Heart right ventricle (tissue), 16 donors: ENCODE measurements at regions not wholly inside any gene's neighbourhood (a gene's known extent, or its start where the extent isn't known, plus 50 kb on each side); places are given as distances from the start of the nearest gene placed in this dataset.
A peak's percentile ranks its signal among the peaks of the same experiment; 100 is the strongest.

Experiments used
- ATAC-seq, 8 donors: fragments of 200-7000 bp; cut with Tn5 transposase; one replicate each; pipeline ENCODE4 v1.9.1; 2020; ENCODE audit warnings: mild to moderate bottlenecking in 8 of 8, moderate library complexity in 8 of 8, moderate number of reproducible peaks in 1 of 8
- DNase-seq, 2 donors: peaks; one replicate each; pipeline ENCODE4 v3.0.0-alpha.2; 2020
- H3K27ac ChIP-seq, 10 donors: fragments of 200-600 bp; sonication (generic) in 2 of 10; one replicate each; pipeline versions ENCODE4 v1.5.0 to v1.8.0; 2020 to 2022; ENCODE audit warnings: mild to moderate bottlenecking in 3 of 10
- H3K27me3 ChIP-seq, 7 donors: fragments of 200-600 bp; one replicate each; pipeline ENCODE4 v1.8.0; 2021 to 2022; ENCODE audit warnings: mild to moderate bottlenecking in 2 of 7
- H3K36me3 ChIP-seq, 9 donors: fragments of 200-600 bp; sonication (generic) in 1 of 9; one replicate each; pipeline versions ENCODE4 v1.5.0 to v1.8.0; 2020 to 2022; ENCODE audit warnings: mild to moderate bottlenecking in 2 of 9
- H3K4me1 ChIP-seq, 9 donors: fragments of 200-600 bp; sonication (generic) in 1 of 9; one replicate each; pipeline versions ENCODE4 v1.5.0 to v1.8.0; 2020 to 2022; ENCODE audit warnings: mild to moderate bottlenecking in 4 of 9
- H3K4me3 ChIP-seq, 10 donors: fragments of 200-600 bp; sonication (generic) in 2 of 10; one replicate each; pipeline versions ENCODE4 v1.5.0 to v1.8.0; 2020 to 2022; ENCODE audit warnings: mild to moderate bottlenecking in 7 of 10, moderate library complexity in 2 of 10
- H3K9me3 ChIP-seq, 11 donors: fragments of 200-600 bp in 10 of 11; sonication (generic) in 2 of 11; one replicate each; pipeline versions ENCODE4 v1.5.0 to v1.8.0; 2013 to 2022; ENCODE audit warnings: mild to moderate bottlenecking in 2 of 11, control low read depth in 1 of 11, moderate library complexity in 1 of 11
- CTCF ChIP-seq, 9 donors: fragments of 200-600 bp; sonication (generic) in 2 of 9; IDR thresholded peaks; one replicate each; pipeline versions ENCODE4 v1.5.0 to v1.8.0; 2021 to 2022; ENCODE audit warnings: antibody characterized with exemption in 9 of 9, mild to moderate bottlenecking in 5 of 9, moderate library complexity in 1 of 9
- WGBS, 2 donors: extraction: QIAGEN DNeasy Blood & Tissue Kit; methylation state at CpG; one replicate each; pipeline ENCODE4 v1.1.7; 2013; ENCODE audit warnings: inconsistent platforms in 1 of 2; 5-methylcytosine and 5-hydroxymethylcytosine counted together
- intact Hi-C, 10 donors: fragments of 100-400 bp; cut with DNase I; formaldehyde crosslinking; loops; one replicate each; pipeline versions ENCODE4 v1.11.1 to v1.14.2; 2022
- donor health status: Arrhythmogenic right ventricular cardiomyopathy.
- donor health status: ischemic (EF 13 %, LVEDD 7.1; RV severe dilation, severe dysfunction).
- donor health status: healthy with polysubstance abuse.
- donor health status: DM: no; HTN: yes; CAD: no.
- donor health status: DM: no; HTN: no; CAD: no.
- donor health status: ischemic (EF 25% LVEDD 6.9; RV normal size, moderate dysfunction).
- donor health status: ischemic (EF 25% LVEDD 5.7; RV mildly dilated, moderate dysfunction).
- donor health status: healthy.
- donor health status: DM: yes; HTN: yes; CAD: no.
- donor health status: Ischemic cardiomyopathy.
- donor health status: ischemic (EF 35%, LVEDD 5.7; RV mildly dilated, moderate dysfunction).
- donor health status: nonischemic (EF 11% LVEDD 7.7; RV severe dilation, severe dysfunction).
- donor health status: DM: yes; HTN: yes; CAD: no.
- donor health status: PGD.
- donor health status: ischemic (EF 29% LVEDD 5.4; RV normal size, mild dysfunction).
- donor health status: nonischemic (EF 23%, LVEDD 6.1; RV moderate dilation, normal function).

GRCh38 chr16:22674832-22675191, 139.2 kb upstream of the HS3ST2 start:
- intact Hi-C loops = loop anchor here in 5 of 10 donors (5.0 to 10.0 kb wide), 4 partner anchors 1370 to 1520 kb away; partner anchors contain the start of genes LDAF1 (in 3 of the 5) and DNAH3 (in 2 of the 5)
- H3K27ac ChIP-seq = no peak overlapping the region
- H3K9me3 ChIP-seq = peaks cover 0 to 4% (median 0%) of the 10 kb centered on the region in 11 donors
- peaks cover 0 to 33% (median 6%) of the 10 kb centered on the region in 9 donors for H3K4me1 ChIP-seq
- WGBS, 2 donors = 77 to 84% methylated on average over 3 of the region's 3 CpGs
- ATAC-seq (no peak), DNase-seq (no peak)
- H3K36me3 ChIP-seq = no peaks in the 10 kb centered on the region
- H3K27me3 ChIP-seq = peaks cover 0 to 18% (median 8%) of the 10 kb centered on the region in 7 donors
- H3K4me3 ChIP-seq = no peak overlapping the region
- no peak for TF ChIP-seq CTCF (IDR thresholded peaks at IDR 0.05)

GRCh38 chr16:22675745-22676540, 138.0 kb upstream of the HS3ST2 start:
- 73 to 81% methylated on average over 4 of the region's 4 CpGs for WGBS, 2 donors
- intact Hi-C loops = loop anchor here in 5 of 10 donors (5.0 to 10.0 kb wide), 4 partner anchors 1371 to 1521 kb away; partner anchors contain the start of genes LDAF1 (in 3 of the 5) and DNAH3 (in 2 of the 5)

GRCh38 chr16:22677024-22677830, 136.7 kb upstream of the HS3ST2 start:
- Histone ChIP-seq H3K4me1 (peaks cover 0 to 23% (median 6%) of the 10 kb centered on the region in 9 donors), H3K27ac (no peak overlapping the region), H3K9me3 (peaks cover 0 to 4% (median 0%) of the 10 kb centered on the region in 11 donors), H3K36me3 (no peaks in the 10 kb centered on the region), H3K4me3 (no peak overlapping the region), H3K27me3 (peaks cover 0 to 28% (median 16%) of the 10 kb centered on the region in 7 donors)
- DNase-seq (no peak), ATAC-seq (peak in 1 of 8 donors; percentile 51)
- intact Hi-C loops = loop anchor here in 5 of 10 donors (5.0 to 10.0 kb wide), 4 partner anchors 1372 to 1522 kb away; partner anchors contain the start of genes LDAF1 (in 3 of the 5) and DNAH3 (in 2 of the 5)
- no peak for TF ChIP-seq CTCF (IDR thresholded peaks at IDR 0.05)
- WGBS, 2 donors = 86 to 91% methylated on average over 8 of the region's 8 CpGs

More at GRCh38 chr16:22675745-22676540, 138.0 kb upstream of the HS3ST2 start:
- Histone ChIP-seq H3K27me3 (peaks cover 0 to 25% (median 8%) of the 10 kb centered on the region in 7 donors), H3K36me3 (no peaks in the 10 kb centered on the region), H3K4me3 (no peak overlapping the region), H3K4me1 (peaks cover 0 to 23% (median 6%) of the 10 kb centered on the region in 9 donors), H3K27ac (no peak overlapping the region), H3K9me3 (peaks cover 0 to 4% (median 0%) of the 10 kb centered on the region in 11 donors)
- no peak for DNase-seq
- no peak for TF ChIP-seq CTCF (IDR thresholded peaks at IDR 0.05)
- no peak for ATAC-seq

- Histone ChIP-seq H3K27ac (no peak overlapping the region), H3K4me1 (peaks cover 0 to 16% (median under 1%) of the 10 kb centered on the region in 9 donors), H3K4me3 (no peak overlapping the region), H3K27me3 (peaks cover 0 to 23% (median 16%) of the 10 kb centered on the region in 7 donors), H3K9me3 (peaks cover 0 to 4% (median 0%) of the 10 kb centered on the region in 11 donors), H3K36me3 (no peaks in the 10 kb centered on the region)
- intact Hi-C loops = loop anchor here in 5 of 10 donors (2.0 to 10.0 kb wide), 5 partner anchors 1120 to 1524 kb away; partner anchors contain the start of genes LDAF1 (in 3 of the 5) and DNAH3 (in 2 of the 5)
- no peak for ATAC-seq
- WGBS, 2 donors = 83 to 86% methylated on average over 2 of the region's 2 CpGs
- TF ChIP-seq CTCF (IDR thresholded peaks at IDR 0.05) = no peak
- DNase-seq = no peak
Measured at GRCh38 chr16:22678311-22678710, 135.7 kb upstream of the HS3ST2 start.
